Muscle layer of colon (tissue), 2 donors: ENCODE measurements at regions not wholly inside any gene's neighbourhood (a gene's known extent, or its start where the extent isn't known, plus 50 kb on each side); places are given as distances from the start of the nearest gene placed in this dataset.

Source experiments
- H3K27ac ChIP-seq: one replicate; pipeline ENCODE4 v1.7.0; 2013; ENCODE audit warnings: low read depth, mild to moderate bottlenecking, low read length, moderate library complexity
- H3K27me3 ChIP-seq, 2 donors: one replicate each; pipeline ENCODE4 v1.7.0; 2013; ENCODE audit warnings: low read length in 2 of 2, mild to moderate bottlenecking in 2 of 2; ENCODE audit not compliant: insufficient read depth in 2 of 2, control insufficient read depth in 1 of 2
- H3K36me3 ChIP-seq: one replicate; pipeline ENCODE4 v1.7.0; 2013; ENCODE audit warnings: mild to moderate bottlenecking, low read length; ENCODE audit not compliant: insufficient read depth
- H3K4me1 ChIP-seq: one replicate; pipeline ENCODE4 v1.7.0; 2013; ENCODE audit warnings: mild to moderate bottlenecking, low read length; ENCODE audit not compliant: insufficient read depth
- H3K4me3 ChIP-seq, 2 donors: one replicate each; pipeline ENCODE4 v1.7.0; 2013; ENCODE audit warnings: low read length in 2 of 2, low read depth in 1 of 2, mild to moderate bottlenecking in 1 of 2, moderate library complexity in 1 of 2
- H3K9ac ChIP-seq: one replicate; pipeline ENCODE4 v1.7.0; 2013; ENCODE audit warnings: low read length
- H3K9me3 ChIP-seq: one replicate; pipeline ENCODE4 v1.7.0; 2013; ENCODE audit warnings: mild to moderate bottlenecking, low read length
- donor health status: abdominal sarcoma.
- donor health status: Adenocarcinoma of cecum.

DNA sequence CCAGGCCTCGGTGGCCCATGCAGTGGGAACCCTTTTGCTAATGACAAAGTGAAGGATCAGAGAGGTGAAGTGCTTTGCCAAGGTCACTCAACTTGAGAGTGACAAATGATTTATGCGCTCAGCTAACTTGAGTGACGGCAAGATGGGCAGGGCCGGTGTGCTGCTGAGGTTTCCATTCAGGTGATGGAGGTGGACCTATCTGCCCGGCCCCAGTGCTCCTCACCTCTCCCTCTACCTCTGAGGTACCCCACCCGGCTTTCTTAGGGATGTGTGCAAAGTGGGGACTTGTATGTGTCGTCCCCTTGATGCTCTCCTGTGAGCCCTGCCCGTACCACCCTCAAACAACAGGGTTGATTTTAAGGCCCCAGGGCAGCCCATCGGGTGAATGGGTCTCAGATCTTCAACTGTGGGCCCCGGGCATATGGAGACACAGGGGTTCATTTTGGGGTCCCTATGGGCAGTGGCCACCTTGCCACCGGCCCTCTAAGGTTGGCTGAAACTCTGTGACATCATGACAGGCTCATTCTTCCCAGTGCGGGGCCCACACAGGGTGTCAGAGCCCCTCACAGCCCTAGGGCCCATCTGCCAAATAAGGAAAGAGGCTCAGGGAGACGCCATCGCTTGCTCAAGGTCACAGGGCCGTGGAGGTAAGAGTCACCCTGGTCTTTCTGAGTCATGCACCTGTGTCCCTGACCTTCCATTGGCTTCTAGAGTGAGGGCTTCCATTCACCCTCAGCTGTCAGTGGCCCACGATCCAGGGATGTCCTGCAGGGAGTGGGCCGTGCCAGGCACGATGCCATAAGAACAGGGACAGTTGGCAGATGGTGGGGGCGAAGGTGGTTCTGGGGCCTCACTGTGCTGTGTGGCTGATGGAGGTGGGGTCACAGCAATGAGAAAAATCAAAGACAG is 170.6 kb upstream of the MVB12B start:
- H3K27ac ChIP-seq = no peak overlapping the region
- no peak overlapping the region for H3K4me3 ChIP-seq
- H3K9me3 ChIP-seq = no peaks in the 10 kb centered on the region
- peaks cover 11% of the 10 kb centered on the region for H3K4me1 ChIP-seq
- H3K27me3 ChIP-seq = no peaks in the 10 kb centered on the region
- H3K9ac ChIP-seq = no peak overlapping the region
- no peaks in the 10 kb centered on the region for H3K36me3 ChIP-seq

DNA sequence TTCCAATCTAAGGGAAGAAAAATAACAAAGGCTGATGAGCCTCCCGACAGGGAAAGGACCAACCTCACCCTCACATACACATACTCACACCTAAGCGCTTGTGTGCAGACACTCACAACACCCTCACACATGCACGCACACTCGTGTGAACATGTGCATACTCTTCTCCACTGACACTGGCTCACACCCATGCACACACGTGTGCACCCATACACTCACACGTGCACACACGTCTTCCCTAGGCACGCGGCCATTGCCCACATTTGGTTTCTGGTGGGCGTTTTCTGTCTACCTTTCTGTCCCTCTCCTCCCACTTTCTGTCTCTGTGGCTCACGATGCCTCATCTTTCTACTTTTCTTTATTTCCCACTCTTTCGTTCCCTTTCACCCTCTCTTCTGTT is 169.7 kb upstream of the MVB12B start:
- Histone ChIP-seq H3K27ac (no peak overlapping the region), H3K9me3 (no peaks in the 10 kb centered on the region), H3K36me3 (no peaks in the 10 kb centered on the region), H3K9ac (no peak overlapping the region), H3K4me3 (no peak overlapping the region), H3K27me3 (no peaks in the 10 kb centered on the region), H3K4me1 (peaks cover 2% of the 10 kb centered on the region)

DNA sequence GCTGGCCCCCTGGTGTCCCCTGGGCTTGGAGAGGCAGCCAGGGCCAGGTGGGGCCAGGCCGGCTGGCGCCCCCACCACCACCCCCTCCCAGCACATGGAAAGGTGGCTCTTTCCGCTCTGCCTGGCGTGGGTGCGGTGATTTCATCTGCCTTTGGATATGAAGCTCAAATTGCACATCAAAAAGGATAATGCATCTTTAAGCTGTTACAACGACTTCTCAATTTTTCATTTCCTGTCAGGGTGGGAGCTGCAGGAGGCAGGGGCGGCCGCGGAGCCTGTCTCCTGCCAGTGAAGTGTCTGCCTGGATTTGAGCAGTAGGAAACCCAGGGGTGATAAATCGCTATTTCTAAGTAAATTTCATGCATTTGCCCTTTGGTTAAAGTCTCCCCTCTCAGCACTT is 169.2 kb upstream of the MVB12B start:
- Histone ChIP-seq H3K27ac (no peak overlapping the region), H3K9me3 (no peaks in the 10 kb centered on the region), H3K4me3 (no peak overlapping the region), H3K36me3 (no peaks in the 10 kb centered on the region), H3K4me1 (no peaks in the 10 kb centered on the region), H3K27me3 (no peaks in the 10 kb centered on the region), H3K9ac (no peak overlapping the region)

DNA sequence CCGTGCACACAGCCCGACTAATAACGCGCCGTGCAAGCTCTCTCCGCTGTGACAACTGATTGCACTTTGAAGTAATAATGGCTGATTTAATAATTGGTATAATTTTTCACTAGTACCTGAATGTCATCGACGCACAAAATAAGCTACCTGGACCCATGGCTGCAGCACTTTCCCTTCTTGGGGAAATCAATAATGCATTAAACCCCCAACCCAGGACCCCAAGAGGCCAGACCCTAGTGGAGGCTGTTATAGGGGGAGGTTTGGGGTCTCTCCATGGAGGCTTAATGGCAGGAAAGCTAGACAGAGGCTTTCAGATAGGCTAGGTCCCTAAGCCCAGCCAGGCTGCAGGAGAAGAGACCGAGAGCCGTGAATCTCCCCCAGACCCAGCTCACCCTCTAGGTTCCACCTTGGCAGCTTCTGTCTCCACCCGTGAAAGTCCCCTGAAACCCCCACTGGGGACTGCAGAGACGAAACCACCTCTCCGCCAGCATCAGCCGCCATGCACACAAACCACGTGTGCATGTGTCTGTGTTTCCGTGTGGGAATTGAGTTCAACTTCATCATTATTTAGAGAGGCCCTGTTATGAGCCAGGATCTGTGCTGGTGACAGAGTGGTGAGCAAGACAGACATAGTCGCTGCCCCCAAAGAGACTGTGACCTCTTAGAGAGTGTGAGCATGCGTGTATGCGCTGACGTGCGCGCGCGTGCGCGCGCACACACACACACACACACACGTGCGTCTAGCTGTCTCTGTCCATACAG is 168.6 kb upstream of the MVB12B start:
- Histone ChIP-seq H3K9ac (no peak overlapping the region), H3K4me3 (no peak overlapping the region), H3K27ac (no peak overlapping the region), H3K27me3 (no peaks in the 10 kb centered on the region), H3K4me1 (no peaks in the 10 kb centered on the region), H3K36me3 (no peaks in the 10 kb centered on the region), H3K9me3 (no peaks in the 10 kb centered on the region)

DNA sequence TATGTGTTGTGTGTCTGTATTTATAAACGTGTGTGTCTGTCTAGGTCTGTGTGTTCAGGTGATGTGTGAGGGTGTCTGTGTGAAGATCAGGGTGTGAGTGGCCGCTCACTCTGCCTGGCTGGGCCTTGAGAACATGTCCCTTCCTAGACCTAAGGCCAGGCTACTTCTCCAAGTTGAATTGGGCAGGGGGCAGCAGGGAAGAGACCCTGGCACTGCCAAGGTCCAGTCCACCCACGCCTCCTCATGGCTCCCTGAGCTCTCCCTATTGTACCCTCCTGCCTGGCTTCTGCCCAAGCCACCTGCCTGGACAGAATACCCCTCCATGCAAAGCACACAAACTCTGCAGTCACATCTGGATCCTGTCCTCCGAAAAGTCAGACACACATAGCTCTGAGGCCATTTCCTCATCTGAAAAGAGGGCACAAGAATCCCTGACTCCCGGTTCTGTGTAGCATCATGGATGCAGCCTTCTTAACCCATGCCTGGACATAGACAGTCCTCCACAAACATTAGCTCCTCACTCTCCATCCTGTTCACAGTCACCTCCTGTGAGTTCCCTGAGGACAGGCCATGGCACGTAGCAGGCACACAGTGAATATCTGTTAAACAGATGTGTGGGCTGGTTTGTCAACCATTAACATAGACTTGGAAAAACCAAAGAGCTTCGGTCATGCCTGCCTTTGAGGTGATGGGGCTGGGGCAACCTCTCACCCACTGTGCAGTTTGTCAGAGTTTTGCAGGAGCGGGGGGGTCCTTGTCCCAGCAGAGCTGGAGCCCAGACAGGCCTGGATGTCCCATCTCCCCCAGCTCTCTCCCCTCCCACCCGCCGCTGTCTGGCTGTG is 167.8 kb upstream of the MVB12B start:
- no peak overlapping the region for H3K4me3 ChIP-seq
- H3K4me1 ChIP-seq = no peaks in the 10 kb centered on the region
- no peaks in the 10 kb centered on the region for H3K36me3 ChIP-seq
- H3K9ac ChIP-seq = no peak overlapping the region
- no peaks in the 10 kb centered on the region for H3K9me3 ChIP-seq
- H3K27ac ChIP-seq = no peak overlapping the region
- no peaks in the 10 kb centered on the region for H3K27me3 ChIP-seq

DNA sequence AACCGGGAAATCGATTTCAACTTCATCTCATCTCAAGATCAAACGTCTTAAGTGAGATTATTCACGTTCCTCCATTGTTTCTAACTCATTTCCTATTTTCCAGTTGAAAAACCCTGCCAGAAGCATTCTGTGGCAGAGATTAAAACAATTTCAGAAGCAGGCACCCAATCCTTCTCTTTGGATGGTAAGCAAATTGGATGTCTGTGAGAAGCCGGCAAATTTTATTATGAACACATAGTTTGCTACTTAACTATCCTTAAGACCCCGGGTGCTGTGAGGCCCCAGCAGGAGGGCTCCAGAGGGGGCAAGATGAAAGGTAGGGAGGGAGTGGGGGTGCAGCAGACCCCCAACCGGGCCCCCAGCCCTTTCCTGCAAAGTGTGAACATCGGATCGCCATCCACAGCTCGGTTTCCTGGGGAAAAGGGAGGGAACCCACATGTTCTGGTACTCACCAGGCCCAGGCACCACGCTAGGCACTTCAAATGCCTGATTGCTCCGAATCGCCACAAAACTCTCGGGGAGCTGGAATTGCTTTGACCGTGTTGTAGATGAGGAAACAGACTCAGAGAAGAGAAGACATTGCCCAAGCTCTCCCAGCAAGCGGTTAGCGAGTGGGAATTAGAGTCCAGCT is 167.1 kb upstream of the MVB12B start:
- no peaks in the 10 kb centered on the region for H3K36me3 ChIP-seq
- H3K27me3 ChIP-seq = no peaks in the 10 kb centered on the region
- H3K9ac ChIP-seq = no peak overlapping the region

DNA sequence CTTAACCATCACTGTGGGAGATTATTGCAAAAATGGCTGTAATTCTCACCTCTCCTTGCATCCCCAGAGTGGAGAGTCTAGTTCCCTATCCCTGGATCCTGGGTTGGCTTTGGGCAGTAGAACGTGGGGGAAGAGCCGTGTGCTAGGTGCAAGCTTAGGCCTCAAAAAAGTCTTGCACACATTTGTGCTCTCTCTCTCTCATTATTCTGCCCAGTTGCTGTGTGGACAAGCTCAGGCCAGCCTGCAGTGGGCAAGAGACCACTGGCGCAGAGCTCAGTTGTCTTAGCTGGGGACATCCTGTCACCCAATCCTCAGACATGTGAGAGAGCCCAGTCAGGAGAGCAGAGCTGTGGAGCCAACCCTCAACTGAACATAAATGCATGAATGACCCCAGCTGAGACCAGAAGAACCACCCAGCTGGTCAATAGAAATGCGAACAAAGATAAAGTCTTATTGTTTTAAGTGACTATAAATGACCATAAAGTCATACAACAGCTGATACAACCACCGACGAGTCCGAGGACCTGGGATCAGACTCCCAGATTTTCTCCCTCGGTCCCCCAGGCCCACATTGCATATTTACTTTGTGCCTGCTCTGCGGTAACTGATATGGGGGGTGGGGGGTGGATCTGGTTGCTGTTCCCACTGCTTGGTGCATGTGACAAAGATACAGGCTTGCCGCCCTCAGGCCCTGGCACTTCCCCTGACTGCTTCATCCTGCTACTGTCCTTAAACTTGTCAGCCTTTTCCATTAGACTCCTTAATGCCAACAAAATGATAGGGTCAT is 166.4 kb upstream of the MVB12B start:
- no peak overlapping the region for H3K9ac ChIP-seq
- no peaks in the 10 kb centered on the region for H3K9me3 ChIP-seq
- H3K4me3 ChIP-seq = no peak overlapping the region
- H3K36me3 ChIP-seq = no peaks in the 10 kb centered on the region
- no peak overlapping the region for H3K27ac ChIP-seq
- no peaks in the 10 kb centered on the region for H3K4me1 ChIP-seq
- no peaks in the 10 kb centered on the region for H3K27me3 ChIP-seq

More for the DNA sequence above, 167.1 kb upstream of the MVB12B start:
- Histone ChIP-seq H3K4me3 (no peak overlapping the region), H3K27ac (no peak overlapping the region), H3K9me3 (no peaks in the 10 kb centered on the region), H3K4me1 (no peaks in the 10 kb centered on the region)

DNA sequence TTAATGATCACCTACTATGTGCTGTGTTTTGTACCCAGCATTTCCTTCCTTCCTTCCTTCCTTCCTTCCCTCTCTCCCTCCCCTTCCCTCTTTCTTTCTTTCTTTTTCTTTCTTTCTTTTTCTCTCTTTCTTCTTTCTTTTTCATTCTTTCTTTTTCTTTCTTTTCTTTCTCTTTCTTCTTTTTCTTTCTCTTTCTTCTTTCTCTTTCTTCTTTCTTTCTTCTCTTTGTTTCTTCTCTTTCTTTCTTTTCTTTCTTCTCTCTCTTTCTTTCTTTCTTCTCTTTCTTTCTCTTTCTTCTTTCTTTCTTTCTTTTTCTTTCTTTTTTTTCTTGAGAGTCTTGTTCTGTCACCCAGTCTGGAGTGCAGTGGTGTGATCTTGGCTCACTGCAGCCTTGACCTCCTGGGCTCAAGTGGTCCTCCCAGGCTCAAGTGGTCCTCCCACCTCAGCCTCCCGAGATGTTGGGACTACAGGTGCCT is 165.7 kb upstream of the MVB12B start:
- no peak overlapping the region for H3K9ac ChIP-seq
- no peak overlapping the region for H3K4me3 ChIP-seq
- no peaks in the 10 kb centered on the region for H3K4me1 ChIP-seq
- H3K27ac ChIP-seq = no peak overlapping the region
- H3K27me3 ChIP-seq = no peaks in the 10 kb centered on the region
- H3K9me3 ChIP-seq = no peaks in the 10 kb centered on the region
- H3K36me3 ChIP-seq = no peaks in the 10 kb centered on the region

DNA sequence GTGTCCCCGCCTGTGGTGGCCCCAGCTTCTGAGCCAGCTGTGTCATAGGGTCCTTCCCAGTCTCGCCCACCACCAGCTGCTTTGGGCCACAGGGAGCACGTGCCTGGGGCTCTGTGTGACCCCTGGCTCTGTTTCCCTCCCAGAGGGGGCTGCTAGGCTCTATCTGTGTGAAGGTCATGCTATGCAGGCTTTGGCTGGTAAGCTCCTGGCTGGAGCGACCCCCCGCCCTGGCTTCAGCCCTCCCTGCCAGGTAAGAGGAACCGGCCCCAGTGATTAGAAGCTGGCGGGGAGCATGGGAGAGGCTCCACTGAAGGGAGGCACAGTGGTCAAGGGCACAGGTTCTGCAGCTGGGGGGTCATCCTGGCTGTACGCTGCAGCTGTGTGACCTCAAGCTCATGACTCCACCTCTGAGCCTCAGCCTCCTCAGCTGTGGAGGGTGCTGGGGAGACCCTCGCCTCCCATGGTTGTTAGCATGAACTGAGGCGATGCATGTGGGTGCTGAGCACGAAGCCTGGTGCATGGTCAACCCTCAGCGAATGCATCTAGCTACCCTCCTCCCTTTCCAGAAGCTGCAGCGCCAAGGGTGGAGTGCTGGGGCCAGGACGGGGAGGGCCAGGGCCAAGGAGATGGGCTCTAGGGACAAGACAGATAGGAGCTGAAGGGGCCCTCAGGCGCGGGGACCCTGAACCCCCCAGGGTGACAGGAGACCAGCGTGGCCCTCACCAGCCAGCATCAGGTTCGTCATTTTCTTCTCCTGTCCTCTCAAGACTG is 163.8 kb upstream of the MVB12B start:
- no peak overlapping the region for H3K27ac ChIP-seq
- no peaks in the 10 kb centered on the region for H3K36me3 ChIP-seq
- H3K9me3 ChIP-seq = no peaks in the 10 kb centered on the region
- no peak overlapping the region for H3K4me3 ChIP-seq
- H3K4me1 ChIP-seq = no peaks in the 10 kb centered on the region
- no peak overlapping the region for H3K9ac ChIP-seq
- H3K27me3 ChIP-seq = no peaks in the 10 kb centered on the region
